ENCODE measurements at regions not wholly inside any gene's neighbourhood (a gene's known extent, or its start where the extent isn't known, plus 50 kb on each side); places are given as distances from the start of the nearest gene placed in this dataset.
"Not testable (repeated sequence)": the region's sequence is repeated elsewhere in the genome, so short reads cannot be mapped to it uniquely, and the experiment has no call there.

DNA sequence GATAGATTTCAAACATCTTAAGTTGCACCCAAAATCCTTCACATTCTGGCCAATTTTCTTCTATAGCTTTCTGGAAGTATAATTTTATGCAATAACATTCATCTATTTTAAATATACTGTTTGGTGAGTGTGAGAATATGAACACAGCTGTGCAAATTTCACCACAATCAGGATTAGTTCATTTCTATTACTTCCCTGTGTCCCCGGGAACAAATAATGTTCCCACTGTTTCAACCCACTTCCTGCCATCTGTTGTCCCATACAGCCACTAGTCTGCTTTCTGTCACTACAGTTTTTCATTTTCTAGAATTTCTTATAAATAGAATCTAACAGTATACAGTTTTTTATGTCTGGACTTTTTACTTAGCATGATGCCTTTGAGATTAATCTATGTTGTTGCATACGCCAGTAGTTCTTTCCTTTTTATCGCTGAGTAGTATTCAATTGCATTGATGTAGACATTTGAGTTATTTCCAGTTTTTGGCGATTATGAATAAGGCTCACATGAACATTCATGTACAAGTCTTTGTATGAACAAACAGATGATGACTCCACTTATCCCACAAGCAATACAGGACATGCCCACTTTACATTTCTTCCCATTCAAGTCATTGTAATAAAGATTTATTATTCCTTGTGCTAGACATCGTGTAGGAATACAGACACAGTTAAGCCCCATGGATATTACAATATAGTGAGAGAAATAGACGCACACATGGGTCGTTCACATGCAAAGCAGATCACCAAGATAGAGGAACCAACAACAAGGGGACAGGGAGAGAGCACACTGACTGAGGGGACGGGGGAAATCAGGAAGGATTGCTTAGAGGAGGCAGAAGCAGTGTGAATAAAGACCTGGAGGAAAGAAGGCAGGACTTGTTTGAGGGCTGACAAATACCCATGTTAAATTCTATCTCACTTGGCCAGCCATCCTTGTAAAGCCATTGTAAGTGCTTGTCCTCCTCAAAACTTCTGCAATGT lies 72.9 kb upstream of the PAX8 start:
- DNase-seq, result no peak
- Mint-ChIP-seq H3K36me3 (ENCODE audit: low read depth) (peaks cover 11% of the 10 kb centered on the region; the same call in 1 of the 2 replicates), H3K27me3 (ENCODE audit: insufficient read depth) (peaks cover 3% of the 10 kb centered on the region), H3K9me3 (no peaks in the 10 kb centered on the region), H3K4me1 (ENCODE audit: low read depth) (no peaks in the 10 kb centered on the region), H3K4me3 (no peak overlapping the region), H3K27ac (no peak overlapping the region)
- TF ChIP-seq CTCF (IDR thresholded peaks at IDR 0.05), result no peak

DNA sequence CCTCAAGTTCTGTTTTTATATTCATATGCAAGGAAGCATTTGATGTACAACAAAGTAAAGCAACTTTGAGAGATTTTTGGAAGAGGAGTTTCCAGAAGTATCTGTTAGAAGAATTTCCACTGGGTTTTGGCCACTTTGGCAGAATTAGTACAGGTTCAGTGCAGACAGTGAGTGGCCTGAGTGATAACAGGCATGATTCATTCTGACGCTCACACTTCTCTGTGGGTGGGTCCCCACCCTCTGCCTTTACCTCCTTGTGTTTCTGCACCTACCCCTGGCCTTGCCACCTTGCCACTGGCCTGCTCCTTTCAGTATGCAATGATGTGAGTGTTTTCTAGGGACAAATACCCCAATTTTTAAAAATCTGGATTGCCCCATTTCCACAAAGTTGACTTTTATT lies 65.1 kb upstream of the PAX8 start:
- H3K4me3 Mint-ChIP-seq; DNase-seq; H3K9me3 Mint-ChIP-seq; H3K27me3 Mint-ChIP-seq (ENCODE audit: insufficient read depth); H3K4me1 Mint-ChIP-seq (ENCODE audit: low read depth); H3K36me3 Mint-ChIP-seq (ENCODE audit: low read depth); H3K27ac Mint-ChIP-seq: not testable (repeated sequence)

- Mint-ChIP-seq H3K27me3 (ENCODE audit: insufficient read depth) (peaks cover 1% of the 10 kb centered on the region; the same call in 1 of the 2 replicates), H3K36me3 (ENCODE audit: low read depth) (no peaks in the 10 kb centered on the region), H3K27ac (no peak overlapping the region), H3K4me1 (ENCODE audit: low read depth) (peaks cover 10% of the 10 kb centered on the region), H3K9me3 (no peaks in the 10 kb centered on the region), H3K4me3 (no peak overlapping the region)
- DNase-seq, result no peak
- TF ChIP-seq CTCF (IDR thresholded peaks at IDR 0.05), result no peak
Measured at GRCh38 chr2:113342650-113343049, 63.9 kb upstream of the PAX8 start.

GRCh38 chr2:113341870-113342253 lies 63.1 kb upstream of the PAX8 start:
- not testable (repeated sequence) for DNase-seq; H3K27ac Mint-ChIP-seq; H3K4me1 Mint-ChIP-seq (ENCODE audit: low read depth); H3K4me3 Mint-ChIP-seq; H3K9me3 Mint-ChIP-seq; H3K27me3 Mint-ChIP-seq (ENCODE audit: insufficient read depth); H3K36me3 Mint-ChIP-seq (ENCODE audit: low read depth)

- Mint-ChIP-seq H3K9me3 (no peaks in the 10 kb centered on the region), H3K27me3 (ENCODE audit: insufficient read depth) (peaks cover 1% of the 10 kb centered on the region; the same call in 1 of the 2 replicates), H3K36me3 (ENCODE audit: low read depth) (no peaks in the 10 kb centered on the region), H3K4me3 (no peak overlapping the region), H3K27ac (no peak overlapping the region), H3K4me1 (ENCODE audit: low read depth) (peaks cover 10% of the 10 kb centered on the region)
- DNase-seq, result no peak
- no peak for TF ChIP-seq CTCF (IDR thresholded peaks at IDR 0.05)
Measured at GRCh38 chr2:113341191-113341869, 62.6 kb upstream of the PAX8 start.

GRCh38 chr2:113337809-113338208 lies 59.1 kb upstream of the PAX8 start:
- H3K27me3 Mint-ChIP-seq (ENCODE audit: insufficient read depth), result peaks cover 3% of the 10 kb centered on the region; the same call in 1 of the 2 replicates
- H3K27ac Mint-ChIP-seq, result no peak overlapping the region
- peaks cover 4% of the 10 kb centered on the region for H3K4me1 Mint-ChIP-seq (ENCODE audit: low read depth)
- no peak for DNase-seq
- no peaks in the 10 kb centered on the region for H3K36me3 Mint-ChIP-seq (ENCODE audit: low read depth)
- no peak for TF ChIP-seq CTCF (IDR thresholded peaks at IDR 0.05)
- H3K4me3 Mint-ChIP-seq, result no peak overlapping the region
- H3K9me3 Mint-ChIP-seq, result no peaks in the 10 kb centered on the region

DNA sequence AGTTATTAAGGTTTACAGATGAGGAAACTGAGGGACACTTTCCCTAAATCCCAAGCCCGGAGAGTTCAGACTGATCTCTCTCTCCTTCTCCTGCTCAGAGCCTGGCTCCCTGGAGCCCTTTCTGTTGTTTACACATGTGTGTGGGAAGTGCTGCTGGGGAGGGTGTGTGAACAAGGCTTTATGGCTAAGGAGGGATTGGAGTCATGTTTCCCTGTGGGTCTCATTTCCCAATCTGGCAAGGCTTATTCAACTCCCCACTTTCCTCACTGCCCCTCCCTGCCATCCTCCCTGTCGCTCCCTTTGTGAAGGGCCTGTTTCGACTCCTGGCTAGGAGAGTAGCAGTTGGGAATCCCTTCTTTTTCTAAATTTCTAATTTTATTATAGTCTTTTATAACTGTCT lies 57.3 kb upstream of the PAX8 start:
- not testable (repeated sequence) for H3K36me3 Mint-ChIP-seq (ENCODE audit: low read depth); H3K27ac Mint-ChIP-seq; H3K4me1 Mint-ChIP-seq (ENCODE audit: low read depth); DNase-seq; H3K4me3 Mint-ChIP-seq; H3K9me3 Mint-ChIP-seq; H3K27me3 Mint-ChIP-seq (ENCODE audit: insufficient read depth)

Measured in HFFc6 (cell line).